HG03066 (cell line): ENCODE measurements at regions not wholly inside any gene's neighbourhood (a gene's known extent, or its start where the extent isn't known, plus 50 kb on each side); places are given as distances from the start of the nearest gene placed in this dataset.
"Not testable (repeated sequence)": the region's sequence is repeated elsewhere in the genome, so short reads cannot be mapped to it uniquely, and the experiment has no call there.

Source experiments
- ATAC-seq: cut with Tn5 transposase; IDR thresholded peaks from one replicate; pipeline ENCODE4 v1.9.1; 2021; ENCODE audit warnings: low read depth; ENCODE audit not compliant: unreplicated experiment

DNA sequence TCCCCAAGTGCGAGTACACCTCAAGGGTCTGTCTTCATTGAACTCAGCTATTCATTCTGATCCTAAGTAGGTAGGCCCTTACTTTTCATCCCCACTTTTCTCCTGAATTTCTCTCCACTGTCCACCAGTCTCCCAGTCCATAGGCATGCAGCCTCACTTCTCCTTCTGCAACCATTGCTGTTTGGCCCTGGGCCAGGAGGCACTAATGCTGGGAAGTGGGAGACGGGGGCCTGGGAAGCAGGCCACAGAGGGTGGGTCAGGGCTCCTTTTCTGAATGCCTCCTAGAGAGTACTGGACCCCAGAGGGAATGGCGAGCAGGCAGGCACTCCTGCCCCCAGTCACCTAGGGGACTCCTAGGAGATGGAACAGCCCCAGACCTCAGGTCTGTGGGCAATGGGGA, 203.5 kb upstream of the RPL34 start:
- no peak for ATAC-seq

DNA sequence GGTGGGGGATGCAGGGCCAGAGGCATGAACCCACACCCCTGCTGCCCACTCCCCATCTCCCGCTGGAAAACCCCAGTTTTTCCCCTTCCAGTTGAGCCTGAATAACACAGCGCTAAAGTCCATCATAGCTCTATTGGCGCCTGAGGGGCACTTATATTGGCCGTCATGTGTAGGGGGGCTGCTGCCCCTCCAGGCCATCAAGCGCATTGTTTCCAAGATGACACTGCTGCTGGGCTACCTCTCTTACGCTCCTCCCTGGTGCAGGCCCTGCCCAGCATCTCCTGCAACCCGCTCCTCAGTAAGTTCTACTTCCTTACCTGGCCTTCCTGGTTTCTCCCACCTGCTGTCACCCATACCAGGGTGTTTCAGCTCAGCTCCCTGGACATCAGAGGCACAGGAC, 205.0 kb upstream of the RPL34 start:
- ATAC-seq = no peak

- ATAC-seq = no peak
These were observed 208.5 kb upstream of the RPL34 start for GRCh38 chr4:108411836-108412235.

- ATAC-seq = not testable (repeated sequence)
These were observed 210.7 kb upstream of the RPL34 start for GRCh38 chr4:108409691-108410090.

DNA sequence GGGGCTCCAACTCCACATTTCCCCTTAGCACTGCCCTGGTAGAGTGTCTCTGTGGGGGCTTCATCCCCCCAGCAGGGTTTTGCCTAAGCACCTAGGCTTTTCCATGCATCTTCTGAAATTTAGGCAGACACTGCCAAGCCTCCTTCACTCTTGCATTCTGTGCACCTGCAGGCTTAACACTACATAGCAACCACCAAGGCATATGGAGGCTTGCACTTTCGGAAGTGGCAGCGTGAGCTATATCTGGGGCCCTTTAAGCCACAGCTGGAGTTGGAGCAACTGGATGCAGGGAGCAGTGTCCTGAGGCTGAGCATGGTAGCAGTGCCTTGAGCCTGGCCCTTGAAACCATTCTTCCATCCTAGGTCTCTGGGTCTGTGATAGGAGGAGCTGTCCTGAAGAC, 214.8 kb upstream of the RPL34 start:
- ATAC-seq = no peak

DNA sequence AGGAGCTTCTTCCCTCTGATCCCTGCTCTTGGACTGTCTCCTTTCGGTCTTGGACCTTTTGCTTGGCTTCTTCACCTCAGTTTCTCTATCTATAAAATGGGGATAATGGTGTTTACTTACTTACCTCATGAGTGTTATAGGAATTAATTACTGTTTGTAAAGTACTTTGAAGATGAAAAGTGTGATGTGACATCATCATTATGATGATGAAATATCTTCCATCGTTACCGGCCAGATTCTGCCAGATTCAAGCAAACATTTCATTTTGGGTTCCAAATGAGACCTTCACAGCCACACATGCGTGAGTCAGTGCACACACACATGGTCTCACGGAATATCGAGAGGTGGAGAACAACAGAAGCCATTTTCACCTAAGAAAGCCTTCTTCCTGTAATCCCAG, 220.1 kb upstream of the RPL34 start:
- no peak for ATAC-seq

- no peak for ATAC-seq
These were observed 220.6 kb upstream of the RPL34 start for GRCh38 chr4:108399610-108400265.

DNA sequence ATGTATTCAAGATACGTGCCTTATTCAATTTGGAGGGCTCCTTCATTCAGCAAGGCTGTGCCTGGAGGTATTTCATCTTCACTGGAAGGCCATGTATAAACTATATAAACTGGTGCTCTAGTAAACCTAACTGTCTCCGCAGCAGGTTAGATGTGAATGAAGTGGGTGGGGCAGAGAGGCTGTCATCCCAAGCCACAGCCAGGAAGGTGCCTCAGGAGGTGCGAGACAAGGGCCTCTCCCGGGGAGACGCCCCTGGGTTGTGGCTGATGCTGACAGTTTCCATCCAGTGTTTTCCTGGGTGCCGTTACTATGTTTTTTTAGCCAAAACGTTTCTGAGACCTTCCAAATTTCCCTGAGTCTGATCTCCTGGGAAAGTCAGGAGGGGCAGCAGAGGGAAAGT, 221.5 kb upstream of the RPL34 start:
- no peak for ATAC-seq

DNA sequence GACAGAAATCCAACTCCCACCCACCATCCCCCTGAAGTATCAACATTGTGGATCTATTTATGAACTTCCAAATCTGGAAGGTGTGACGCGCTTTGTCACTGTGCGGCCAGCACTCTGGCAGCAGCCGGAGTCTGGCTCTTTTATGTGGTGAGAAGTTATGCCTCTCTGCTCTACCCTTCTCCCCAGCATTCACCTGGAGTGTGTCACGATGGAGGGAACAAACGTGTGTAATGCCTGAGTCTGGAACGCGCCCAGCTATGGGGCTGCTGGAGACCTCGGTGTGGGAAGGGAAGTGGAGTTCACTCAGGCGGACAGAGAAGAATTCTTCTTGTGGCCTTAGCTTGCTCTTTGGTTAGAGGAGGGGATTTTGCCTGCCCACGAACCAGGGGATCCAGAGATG, 222.1 kb upstream of the RPL34 start:
- no peak for ATAC-seq

DNA sequence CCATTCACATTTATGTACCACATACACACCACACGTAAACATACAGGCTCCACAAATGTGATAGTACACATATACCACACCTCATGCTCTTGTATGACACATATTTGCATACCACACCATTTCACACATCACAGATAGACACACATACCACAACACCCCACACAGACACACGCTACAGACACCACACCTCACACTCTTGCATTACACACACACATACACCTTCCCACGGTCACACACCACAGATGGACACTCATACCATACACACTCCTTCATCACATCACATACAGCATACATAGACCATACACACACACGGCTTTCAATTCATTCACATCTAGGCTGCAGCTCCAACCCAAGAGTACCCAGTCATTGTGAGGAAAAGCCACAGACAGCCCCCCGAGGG, 222.5 kb upstream of the RPL34 start:
- no peak for ATAC-seq

DNA sequence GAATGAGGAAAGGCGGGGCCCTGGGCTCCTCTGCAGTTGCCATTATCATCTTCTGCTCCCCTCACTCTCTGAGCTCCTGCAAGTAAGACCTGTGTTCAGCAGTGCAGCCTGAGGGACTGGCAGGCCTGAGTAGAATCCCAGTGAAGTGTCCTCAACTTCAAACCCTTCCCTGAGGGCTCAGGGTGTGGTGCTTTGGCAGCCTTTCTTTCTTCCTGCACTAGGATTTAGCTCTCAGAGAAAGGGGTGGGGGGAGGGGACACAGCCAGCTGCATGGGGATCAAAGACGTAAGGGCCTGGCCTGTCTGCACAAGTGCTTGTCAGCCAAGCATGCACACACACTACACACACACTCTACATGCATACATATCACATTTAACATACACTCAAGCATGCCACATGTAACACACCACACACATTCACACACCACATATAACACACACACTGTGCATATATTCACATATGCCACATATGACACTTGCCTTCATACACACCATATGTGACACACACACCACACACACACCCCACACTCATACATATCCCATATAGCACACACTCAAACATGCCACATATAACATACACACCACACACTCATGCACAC, 223.4 kb upstream of the RPL34 start:
- ATAC-seq = no peak

- ATAC-seq = no peak
These were observed 224.6 kb upstream of the RPL34 start for GRCh38 chr4:108395786-108396185.

DNA sequence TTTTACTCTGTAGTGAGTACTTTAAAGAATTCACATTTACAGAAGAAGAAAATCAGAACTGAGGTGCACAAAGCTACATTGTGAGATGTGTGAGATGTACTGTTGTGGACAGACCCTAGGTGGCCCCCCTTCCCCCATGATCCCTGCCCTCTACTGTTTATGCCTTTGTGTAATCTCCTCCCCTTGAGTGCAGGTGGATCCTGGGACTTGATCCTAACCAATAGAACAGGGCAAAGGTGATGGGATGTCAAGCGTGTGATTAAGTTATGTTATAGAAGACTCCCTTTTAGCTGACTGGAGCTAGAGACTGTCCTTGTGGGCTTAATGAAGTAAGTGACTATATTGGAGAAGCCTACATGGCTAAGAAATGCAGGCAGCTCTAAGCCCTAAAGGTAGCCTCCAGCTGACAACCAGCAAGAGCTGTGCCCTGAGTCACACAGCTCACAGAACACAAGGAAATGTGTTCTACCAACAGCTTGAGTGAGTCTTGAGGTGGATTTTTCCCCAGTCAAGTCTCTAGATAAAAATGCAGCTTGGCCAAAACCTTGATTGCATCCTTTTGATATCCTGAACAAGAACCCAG, 225.2 kb upstream of the LEF1 start:
- ATAC-seq = no peak

GRCh38 chr4:108391701-108392455, 223.1 kb upstream of the LEF1 start:
- ATAC-seq = no peak

GRCh38 chr4:108385076-108385475, 216.3 kb upstream of the LEF1 start:
- ATAC-seq = no peak

DNA sequence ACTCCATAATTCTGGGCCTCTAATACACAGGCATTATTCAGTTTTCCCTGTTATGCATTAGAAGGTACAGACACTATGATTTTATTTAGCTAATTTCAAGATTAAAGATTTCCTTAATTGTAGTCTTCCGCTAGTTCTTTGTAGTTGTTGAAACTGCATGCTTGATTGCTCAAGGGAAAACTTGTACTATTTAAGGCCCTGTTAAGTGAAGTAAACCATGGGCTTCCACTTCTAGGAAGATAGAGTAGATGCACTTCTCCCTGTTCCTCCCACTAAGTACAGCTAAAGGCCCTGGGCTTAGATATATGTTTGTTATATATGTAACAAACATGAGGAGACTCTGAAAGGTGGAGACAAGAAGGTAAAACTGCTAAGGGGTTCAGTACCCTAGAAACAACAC, 215.8 kb upstream of the LEF1 start:
- no peak for ATAC-seq

- ATAC-seq = no peak
These were observed 214.4 kb upstream of the LEF1 start for GRCh38 chr4:108383157-108383556.

DNA sequence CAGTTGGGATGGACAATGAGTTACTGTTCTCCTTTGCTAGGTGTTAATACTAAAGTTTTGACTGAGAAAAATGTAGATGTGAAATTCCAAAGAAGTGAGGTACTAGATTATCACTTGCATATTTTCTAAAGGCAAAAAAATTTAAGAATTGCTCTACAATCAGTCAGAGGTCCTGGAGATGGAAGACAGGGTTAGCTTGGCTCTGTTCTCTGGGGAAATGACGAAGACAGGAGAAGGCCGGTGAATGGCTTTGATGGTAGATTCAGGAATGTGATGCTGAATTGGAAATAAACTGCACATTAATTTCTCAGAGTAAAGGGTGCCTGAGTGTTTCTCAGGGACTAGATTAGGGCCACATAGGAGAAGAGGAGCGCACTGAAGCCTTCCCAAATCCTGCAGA, 214.0 kb upstream of the LEF1 start:
- no peak for ATAC-seq

- ATAC-seq = no peak
These were observed 209.4 kb upstream of the LEF1 start for GRCh38 chr4:108378164-108378563.

- no peak for ATAC-seq
These were observed 208.3 kb upstream of the LEF1 start for GRCh38 chr4:108377021-108377420.

DNA sequence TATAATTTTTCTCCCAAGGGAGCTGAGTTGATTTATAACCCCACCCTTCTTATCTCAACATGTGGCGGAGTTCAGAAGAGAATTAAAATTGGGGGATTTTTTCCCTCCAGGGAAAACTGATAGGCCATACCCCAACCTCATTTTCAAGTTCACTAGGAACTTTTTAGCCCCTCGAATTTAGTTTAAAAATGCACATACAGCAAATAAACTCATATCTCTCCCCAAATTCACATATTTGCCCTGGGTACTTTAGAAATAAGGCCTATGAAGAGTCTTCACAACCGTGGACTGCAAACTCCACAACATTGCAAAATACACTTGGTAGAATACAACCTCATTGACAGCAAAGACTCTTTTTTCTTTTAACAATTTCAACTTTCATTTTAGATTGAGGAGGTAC, 206.7 kb upstream of the LEF1 start:
- no peak for ATAC-seq

DNA sequence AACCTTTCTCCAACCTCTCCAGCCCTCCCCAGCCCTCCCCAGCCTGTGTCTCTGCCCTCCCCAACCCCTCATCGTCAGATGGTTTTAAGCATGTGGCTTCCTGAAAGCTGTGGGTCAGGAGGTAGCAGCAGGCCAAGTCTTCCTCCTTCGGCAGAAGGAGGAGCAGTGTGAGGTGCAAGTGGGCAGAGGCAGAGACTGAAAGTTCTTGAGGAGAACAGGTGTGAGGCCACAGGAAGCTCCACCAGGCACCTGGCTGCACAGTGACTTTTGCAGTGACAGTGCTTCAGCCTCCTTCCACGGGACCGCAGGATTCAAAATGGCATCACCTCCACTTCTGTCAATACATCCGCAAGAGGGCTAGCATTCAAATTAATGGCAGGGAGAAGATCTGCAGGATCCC, 203.9 kb upstream of the LEF1 start:
- no peak for ATAC-seq
